ENCODE measurements at regions not wholly inside any gene's neighbourhood (a gene's known extent, or its start where the extent isn't known, plus 50 kb on each side); places are given as distances from the start of the nearest gene placed in this dataset.

- no peak for TF ChIP-seq FOSL2 (IDR thresholded peaks at IDR 0.05; ENCODE audit: borderline replicate concordance, low read depth)
- TF ChIP-seq, protein P1, sequence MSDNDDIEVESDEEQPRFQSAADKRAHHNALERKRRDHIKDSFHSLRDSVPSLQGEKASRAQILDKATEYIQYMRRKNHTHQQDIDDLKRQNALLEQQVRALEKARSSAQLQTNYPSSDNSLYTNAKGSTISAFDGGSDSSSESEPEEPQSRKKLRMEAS (IDR thresholded peaks at IDR 0.05; ENCODE audit: low read depth) = no peak
- TF ChIP-seq YY1 (IDR thresholded peaks at IDR 0.05; ENCODE audit: low read depth) = no peak
- no peak for TF ChIP-seq MEF2A (IDR thresholded peaks at IDR 0.05; ENCODE audit: borderline replicate concordance, low read depth)
- TF ChIP-seq, protein P2, sequence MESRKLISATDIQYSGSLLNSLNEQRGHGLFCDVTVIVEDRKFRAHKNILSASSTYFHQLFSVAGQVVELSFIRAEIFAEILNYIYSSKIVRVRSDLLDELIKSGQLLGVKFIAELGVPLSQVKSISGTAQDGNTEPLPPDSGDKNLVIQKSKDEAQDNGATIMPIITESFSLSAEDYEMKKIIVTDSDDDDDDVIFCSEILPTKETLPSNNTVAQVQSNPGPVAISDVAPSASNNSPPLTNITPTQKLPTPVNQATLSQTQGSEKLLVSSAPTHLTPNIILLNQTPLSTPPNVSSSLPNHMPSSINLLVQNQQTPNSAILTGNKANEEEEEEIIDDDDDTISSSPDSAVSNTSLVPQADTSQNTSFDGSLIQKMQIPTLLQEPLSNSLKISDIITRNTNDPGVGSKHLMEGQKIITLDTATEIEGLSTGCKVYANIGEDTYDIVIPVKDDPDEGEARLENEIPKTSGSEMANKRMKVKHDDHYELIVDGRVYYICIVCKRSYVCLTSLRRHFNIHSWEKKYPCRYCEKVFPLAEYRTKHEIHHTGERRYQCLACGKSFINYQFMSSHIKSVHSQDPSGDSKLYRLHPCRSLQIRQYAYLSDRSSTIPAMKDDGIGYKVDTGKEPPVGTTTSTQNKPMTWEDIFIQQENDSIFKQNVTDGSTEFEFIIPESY (IDR thresholded peaks at IDR 0.05; ENCODE audit: borderline replicate concordance, low read depth) = no peak
- TF ChIP-seq TAF1 (IDR thresholded peaks at IDR 0.05; ENCODE audit: borderline replicate concordance, low read depth, low read length) = no peak
- TF ChIP-seq POLR2AphosphoS5 (IDR thresholded peaks at IDR 0.05; ENCODE audit: low read depth, low read length) = no peak
- TF ChIP-seq SIN3A (IDR thresholded peaks at IDR 0.05; ENCODE audit: borderline replicate concordance, low read depth, low read length) = no peak
- TF ChIP-seq TEAD4 (IDR thresholded peaks at IDR 0.05; ENCODE audit: borderline replicate concordance, insufficient read depth) = no peak
Measured at GRCh38 chr2:217612211-217612610, 390.6 kb downstream of the TNS1 start (continued).

GRCh38 chr2:217611626-217612127, 391.1 kb downstream of the TNS1 start:
- 84% methylated on average over 5 of the region's 5 CpGs for WGBS (ENCODE audit: low lambda C conversion rate)
- no peak for DNase-seq
- POLR2A ChIA-PET = no interaction called here

More at GRCh38 chr2:217611626-217612127, 391.1 kb downstream of the TNS1 start:
- Histone ChIP-seq H3K9ac (no peak overlapping the region), H3K79me2 (ENCODE audit: insufficient read depth) (no peaks in the 10 kb centered on the region), H3K4me3 (ENCODE audit: low read depth in 2 of 2, low read length in 1 of 2) (no peak overlapping the region), H3K27ac (ENCODE audit: low read depth in 2 of 2, low read length in 1 of 2) (no peak overlapping the region), H4K20me1 (ENCODE audit: insufficient read depth) (no peaks in the 10 kb centered on the region), H3K9me2 (no peaks in the 10 kb centered on the region), H3K36me3 (replicated peaks in 1 of 2; ENCODE audit: control insufficient read depth in 1 of 2, insufficient read depth in 2 of 2, low read length in 1 of 2) (no peaks in the 10 kb centered on the region), H3F3A (replicated peaks; ENCODE audit: insufficient read depth) (no peaks in the 10 kb centered on the region), H3K27me3 (ENCODE audit: insufficient read depth) (no peaks in the 10 kb centered on the region), H3K4me2 (no peak overlapping the region), H2AFZ (ENCODE audit: low read depth) (no peak overlapping the region), H3K9me3 (no peaks in the 10 kb centered on the region), H3K4me1 (ENCODE audit: control insufficient read depth in 1 of 2, insufficient read depth in 2 of 2, low read depth in 1 of 2, low read length in 1 of 2) (peaks cover 0 to 11% of the 10 kb centered on the region in 2 experiments; a peak in 1 of 4 replicates)
- no peak for TF ChIP-seq POLR2AphosphoS5 (IDR thresholded peaks at IDR 0.05; ENCODE audit: low read depth, low read length)
- TF ChIP-seq, protein P3, sequence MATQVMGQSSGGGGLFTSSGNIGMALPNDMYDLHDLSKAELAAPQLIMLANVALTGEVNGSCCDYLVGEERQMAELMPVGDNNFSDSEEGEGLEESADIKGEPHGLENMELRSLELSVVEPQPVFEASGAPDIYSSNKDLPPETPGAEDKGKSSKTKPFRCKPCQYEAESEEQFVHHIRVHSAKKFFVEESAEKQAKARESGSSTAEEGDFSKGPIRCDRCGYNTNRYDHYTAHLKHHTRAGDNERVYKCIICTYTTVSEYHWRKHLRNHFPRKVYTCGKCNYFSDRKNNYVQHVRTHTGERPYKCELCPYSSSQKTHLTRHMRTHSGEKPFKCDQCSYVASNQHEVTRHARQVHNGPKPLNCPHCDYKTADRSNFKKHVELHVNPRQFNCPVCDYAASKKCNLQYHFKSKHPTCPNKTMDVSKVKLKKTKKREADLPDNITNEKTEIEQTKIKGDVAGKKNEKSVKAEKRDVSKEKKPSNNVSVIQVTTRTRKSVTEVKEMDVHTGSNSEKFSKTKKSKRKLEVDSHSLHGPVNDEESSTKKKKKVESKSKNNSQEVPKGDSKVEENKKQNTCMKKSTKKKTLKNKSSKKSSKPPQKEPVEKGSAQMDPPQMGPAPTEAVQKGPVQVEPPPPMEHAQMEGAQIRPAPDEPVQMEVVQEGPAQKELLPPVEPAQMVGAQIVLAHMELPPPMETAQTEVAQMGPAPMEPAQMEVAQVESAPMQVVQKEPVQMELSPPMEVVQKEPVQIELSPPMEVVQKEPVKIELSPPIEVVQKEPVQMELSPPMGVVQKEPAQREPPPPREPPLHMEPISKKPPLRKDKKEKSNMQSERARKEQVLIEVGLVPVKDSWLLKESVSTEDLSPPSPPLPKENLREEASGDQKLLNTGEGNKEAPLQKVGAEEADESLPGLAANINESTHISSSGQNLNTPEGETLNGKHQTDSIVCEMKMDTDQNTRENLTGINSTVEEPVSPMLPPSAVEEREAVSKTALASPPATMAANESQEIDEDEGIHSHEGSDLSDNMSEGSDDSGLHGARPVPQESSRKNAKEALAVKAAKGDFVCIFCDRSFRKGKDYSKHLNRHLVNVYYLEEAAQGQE (IDR thresholded peaks at IDR 0.05; ENCODE audit: low read depth, low read length) = peak; percentile 67; the same call in 1 of the 2 replicates
- CTCF ChIA-PET = interaction anchor here (1.0 to 1.1 kb wide), 3 partner anchors 18 to 101 kb away, joined by 3 read pairs; no protein-coding TSS in a partner anchor
